ENCODE measurements at regions not wholly inside any gene's neighbourhood (a gene's known extent, or its start where the extent isn't known, plus 50 kb on each side); places are given as distances from the start of the nearest gene placed in this dataset.

- H3K27me3 ChIP-seq (ENCODE audit: insufficient read depth, low read length, poor library complexity, severe bottlenecking): no peaks in the 10 kb centered on the region
Observed at GRCh38 chr7:16060502-16060901, 360.8 kb downstream of the CRPPA start.

GRCh38 chr7:16055263-16055976, 365.9 kb downstream of the CRPPA start:
- H3K9me2 ChIP-seq (replicated peaks; ENCODE audit: low read depth, low read length): no peaks in the 10 kb centered on the region
- no peak overlapping the region for H3K4me2 ChIP-seq (ENCODE audit: low read depth, low read length, poor library complexity, severe bottlenecking)
- H3K27me3 ChIP-seq (ENCODE audit: insufficient read depth, low read length, poor library complexity, severe bottlenecking): no peaks in the 10 kb centered on the region
- no peaks in the 10 kb centered on the region for H3F3A ChIP-seq (ENCODE audit: low read depth)
- H3K36me3 ChIP-seq (ENCODE audit: insufficient read depth, low read length): no peaks in the 10 kb centered on the region
- TF ChIP-seq CTCF (conservative IDR thresholded peaks at IDR 0.05; ENCODE audit: low read length): no peak
- no peak for TF ChIP-seq EZH2phosphoT487 (IDR thresholded peaks at IDR 0.05; ENCODE audit: borderline replicate concordance)
- no peak overlapping the region for H3K4me3 ChIP-seq (ENCODE audit: low read length, poor library complexity, severe bottlenecking)
- H4K20me1 ChIP-seq (ENCODE audit: insufficient read depth, low read length, poor library complexity, severe bottlenecking): no peaks in the 10 kb centered on the region
- peak overlapping the region; percentile 9 for H2AFZ ChIP-seq (ENCODE audit: low read length)
- H3K9ac ChIP-seq (ENCODE audit: low read depth, low read length, poor library complexity, severe bottlenecking): no peak overlapping the region
- H3K9me3 ChIP-seq (ENCODE audit: insufficient read depth, low read depth, low read length): no peaks in the 10 kb centered on the region
- no peaks in the 10 kb centered on the region for H3K4me1 ChIP-seq (ENCODE audit: insufficient read depth, low read length, poor library complexity, severe bottlenecking)
- H3K79me2 ChIP-seq (ENCODE audit: insufficient read depth, low read length): no peaks in the 10 kb centered on the region

More at GRCh38 chr7:16060502-16060901, 360.8 kb downstream of the CRPPA start:
- Histone ChIP-seq H3K79me2 (ENCODE audit: insufficient read depth, low read length) (no peaks in the 10 kb centered on the region), H4K20me1 (ENCODE audit: insufficient read depth, low read length, poor library complexity, severe bottlenecking) (no peaks in the 10 kb centered on the region), H3K4me2 (ENCODE audit: low read depth, low read length, poor library complexity, severe bottlenecking) (no peak overlapping the region), H3F3A (ENCODE audit: low read depth) (no peaks in the 10 kb centered on the region), H2AFZ (ENCODE audit: low read length) (no peak overlapping the region), H3K9me2 (replicated peaks; ENCODE audit: low read depth, low read length) (no peaks in the 10 kb centered on the region), H3K9ac (ENCODE audit: low read depth, low read length, poor library complexity, severe bottlenecking) (no peak overlapping the region), H3K9me3 (ENCODE audit: insufficient read depth, low read depth, low read length) (no peaks in the 10 kb centered on the region), H3K36me3 (ENCODE audit: insufficient read depth, low read length) (no peaks in the 10 kb centered on the region), H3K4me1 (ENCODE audit: insufficient read depth, low read length, poor library complexity, severe bottlenecking) (peaks cover 21% of the 10 kb centered on the region), H3K4me3 (ENCODE audit: low read length, poor library complexity, severe bottlenecking) (no peak overlapping the region)
- TF ChIP-seq EZH2phosphoT487 (IDR thresholded peaks at IDR 0.05; ENCODE audit: borderline replicate concordance) (no peak), CTCF (conservative IDR thresholded peaks at IDR 0.05; ENCODE audit: low read length) (no peak)

- no peaks in the 10 kb centered on the region for H3K9me3 ChIP-seq (ENCODE audit: insufficient read depth, low read depth, low read length)
- no peaks in the 10 kb centered on the region for H3K36me3 ChIP-seq (ENCODE audit: insufficient read depth, low read length)
- H3K9ac ChIP-seq (ENCODE audit: low read depth, low read length, poor library complexity, severe bottlenecking): no peak overlapping the region
- H3K4me3 ChIP-seq (ENCODE audit: low read length, poor library complexity, severe bottlenecking): no peak overlapping the region
- no peaks in the 10 kb centered on the region for H3F3A ChIP-seq (ENCODE audit: low read depth)
- no peaks in the 10 kb centered on the region for H4K20me1 ChIP-seq (ENCODE audit: insufficient read depth, low read length, poor library complexity, severe bottlenecking)
- no peak overlapping the region for H3K4me2 ChIP-seq (ENCODE audit: low read depth, low read length, poor library complexity, severe bottlenecking)
- TF ChIP-seq CTCF (conservative IDR thresholded peaks at IDR 0.05; ENCODE audit: low read length): no peak
- no peak for TF ChIP-seq EZH2phosphoT487 (IDR thresholded peaks at IDR 0.05; ENCODE audit: borderline replicate concordance)
- H3K4me1 ChIP-seq (ENCODE audit: insufficient read depth, low read length, poor library complexity, severe bottlenecking): no peaks in the 10 kb centered on the region
- no peaks in the 10 kb centered on the region for H3K79me2 ChIP-seq (ENCODE audit: insufficient read depth, low read length)
- H2AFZ ChIP-seq (ENCODE audit: low read length): no peak overlapping the region
- H3K9me2 ChIP-seq (replicated peaks; ENCODE audit: low read depth, low read length): no peaks in the 10 kb centered on the region
- no peaks in the 10 kb centered on the region for H3K27me3 ChIP-seq (ENCODE audit: insufficient read depth, low read length, poor library complexity, severe bottlenecking)
Observed at GRCh38 chr7:16051561-16052255, 365.2 kb upstream of the MEOX2 start.
